OCI-LY7 (cell line): ENCODE measurements at regions not wholly inside any gene's neighbourhood (a gene's known extent, or its start where the extent isn't known, plus 50 kb on each side); places are given as distances from the start of the nearest gene placed in this dataset.

Experiments
- BruUV-seq: library from RNA; stranded (reverse); fragments of 400-500 nt; replicated peaks from 2 replicates; lab custom pipeline; 2021; lab: Mats Ljungman, UMichigan
- CTCF ChIA-PET: fragments of 300-600 bp; sonication (Branson Sonifier 250); formaldehyde crosslinking; loops from one replicate; lab custom pipeline; 2022; ENCODE audit warnings: antibody characterized with exemption; ENCODE audit not compliant: unreplicated experiment; lab: Charles Lee
- POLR2A ChIA-PET: fragments of 300-600 bp; sonication (Branson Sonifier 250); formaldehyde crosslinking; loops from one replicate; lab custom pipeline; 2022; ENCODE audit warnings: antibody characterized with exemption; lab: Charles Lee
- DNase-seq: peaks from one replicate; pipeline ENCODE4 v3.0.0-alpha.2; 2015; ENCODE audit warnings: low spot score
- H2AFZ ChIP-seq: fragments of 200-600 bp; sonication (generic), shearing (Covaris generic); 2 replicates; pipeline ENCODE4 v1.6.1; 2014; ENCODE audit warnings: mild to moderate bottlenecking, antibody characterized with exemption, low read length, moderate library complexity
- H3K27ac ChIP-seq: fragments of 200-600 bp; sonication (generic); 2 replicates; pipeline ENCODE4 v1.5.1; 2014; ENCODE audit warnings: mixed run types, low read depth, mild to moderate bottlenecking, moderate library complexity, low read length, inconsistent platforms; ENCODE audit not compliant: poor library complexity, severe bottlenecking
- H3K36me3 ChIP-seq: fragments of 200-600 bp; sonication (generic); 2 replicates; pipeline ENCODE4 v1.6.1; 2014; ENCODE audit warnings: mild to moderate bottlenecking, antibody characterized with exemption, low read length, moderate library complexity, mixed read lengths; ENCODE audit not compliant: insufficient read depth
- H3K4me1 ChIP-seq: fragments of 200-600 bp; sonication (generic); 2 replicates; pipeline ENCODE4 v1.5.1; 2014; ENCODE audit warnings: mild to moderate bottlenecking, low read length; ENCODE audit not compliant: insufficient read depth, poor library complexity, severe bottlenecking
- H3K4me2 ChIP-seq: fragments of 200-600 bp; sonication (generic); 2 replicates; pipeline ENCODE4 v1.6.1; 2014; ENCODE audit warnings: mild to moderate bottlenecking, low read length
- H3K4me3 ChIP-seq: fragments of 200-600 bp; sonication (generic); 2 replicates; pipeline ENCODE4 v1.5.1; 2014; ENCODE audit warnings: mild to moderate bottlenecking, low read depth, low read length; ENCODE audit not compliant: poor library complexity, severe bottlenecking
- H3K79me2 ChIP-seq: fragments of 200-600 bp; sonication (generic); 2 replicates; pipeline ENCODE4 v1.6.1; 2016; ENCODE audit warnings: low read depth, mild to moderate bottlenecking, low read length, moderate library complexity, mixed read lengths; ENCODE audit not compliant: insufficient read depth
- H3K9me2 ChIP-seq: fragments of 200-600 bp; sonication (generic); 2 replicates; pipeline ENCODE4 v1.6.1; 2016; ENCODE audit warnings: mild to moderate bottlenecking, low read length, mixed read lengths; ENCODE audit not compliant: insufficient read depth
- H3K9me3 ChIP-seq: fragments of 200-600 bp; sonication (generic); 2 replicates; pipeline ENCODE4 v1.6.1; 2014; ENCODE audit warnings: mild to moderate bottlenecking, mixed run types, low read length, mixed read lengths
- H4K20me1 ChIP-seq: fragments of 200-600 bp; sonication (generic); 2 replicates; pipeline ENCODE4 v1.6.1; 2014; ENCODE audit warnings: mild to moderate bottlenecking, antibody characterized with exemption, low read length, moderate library complexity, mixed read lengths; ENCODE audit not compliant: insufficient read depth
- CTCF ChIP-seq: fragments of 200-600 bp; sonication (generic); conservative IDR thresholded peaks from 2 replicates; pipeline ENCODE4 v1.5.1; 2014; ENCODE audit warnings: mild to moderate bottlenecking, antibody characterized with exemption, low read length, moderate library complexity, mixed read lengths
- EZH2phosphoT487 ChIP-seq: fragments of 200-600 bp; sonication (generic); IDR thresholded peaks from 2 replicates; pipeline ENCODE4 v1.6.1; 2018; ENCODE audit warnings: low read depth, borderline replicate concordance, mild to moderate bottlenecking, mixed run types, antibody characterized with exemption, low read length, moderate library complexity, mixed read lengths
- intact Hi-C: fragments of 100-400 bp; cut with micrococcal nuclease; formaldehyde crosslinking; loops from one replicate; pipeline ENCODE4 v1.10.0; 2022; ENCODE audit not compliant: unreplicated experiment

- no peaks in the 10 kb centered on the region for H3K4me1 ChIP-seq
- no peak for TF ChIP-seq EZH2phosphoT487
- TF ChIP-seq CTCF = no peak
- intact Hi-C loops = no loop called here
- no TSS peak for BruUV-seq
- H3K36me3 ChIP-seq = no peaks in the 10 kb centered on the region
- no peak overlapping the region for H3K4me3 ChIP-seq
- no peaks in the 10 kb centered on the region for H4K20me1 ChIP-seq
- ChIA-PET CTCF (no interaction called here), POLR2A (no interaction called here)
- H3K79me2 ChIP-seq = no peaks in the 10 kb centered on the region
- H3K9me3 ChIP-seq = no peaks in the 10 kb centered on the region
- H3K27ac ChIP-seq = no peak overlapping the region
- H2AFZ ChIP-seq = no peak overlapping the region
- no peak for DNase-seq
- H3K9me2 ChIP-seq = no peaks in the 10 kb centered on the region
- no peak overlapping the region for H3K4me2 ChIP-seq
These were observed 147.4 kb upstream of the PGR start for GRCh38 chr11:101277036-101277435.

- no peaks in the 10 kb centered on the region for H3K9me2 ChIP-seq
- CTCF ChIA-PET = no interaction called here
- no peak overlapping the region for H2AFZ ChIP-seq
- no peaks in the 10 kb centered on the region for H3K9me3 ChIP-seq
- H3K4me2 ChIP-seq = no peak overlapping the region
- intact Hi-C loops = no loop called here
- no peaks in the 10 kb centered on the region for H4K20me1 ChIP-seq
- TF ChIP-seq CTCF (no peak), EZH2phosphoT487 (no peak)
- H3K79me2 ChIP-seq = no peaks in the 10 kb centered on the region
- no TSS peak for BruUV-seq
- DNase-seq = no peak
- no peak overlapping the region for H3K4me3 ChIP-seq
- no peaks in the 10 kb centered on the region for H3K36me3 ChIP-seq
- H3K4me1 ChIP-seq = no peaks in the 10 kb centered on the region
- POLR2A ChIA-PET = no interaction called here
- no peak overlapping the region for H3K27ac ChIP-seq
These were observed 140.5 kb upstream of the PGR start for GRCh38 chr11:101269990-101270660.

GRCh38 chr11:101269390-101269789 is 139.8 kb upstream of the PGR start:
- no peaks in the 10 kb centered on the region for H3K36me3 ChIP-seq
- intact Hi-C loops = no loop called here
- H3K9me2 ChIP-seq = no peaks in the 10 kb centered on the region
- no TSS peak for BruUV-seq
- H3K4me3 ChIP-seq = no peak overlapping the region
- H3K27ac ChIP-seq = no peak overlapping the region
- H3K9me3 ChIP-seq = no peaks in the 10 kb centered on the region
- no peaks in the 10 kb centered on the region for H3K4me1 ChIP-seq
- H3K4me2 ChIP-seq = no peak overlapping the region
- CTCF ChIA-PET = no interaction called here
- POLR2A ChIA-PET = no interaction called here
- no peaks in the 10 kb centered on the region for H3K79me2 ChIP-seq
- TF ChIP-seq EZH2phosphoT487 (no peak), CTCF (no peak)
- no peaks in the 10 kb centered on the region for H4K20me1 ChIP-seq
- no peak for DNase-seq
- no peak overlapping the region for H2AFZ ChIP-seq
